ENCODE measurements at regions not wholly inside any gene's neighbourhood (a gene's known extent, or its start where the extent isn't known, plus 50 kb on each side); places are given as distances from the start of the nearest gene placed in this dataset.

DNA sequence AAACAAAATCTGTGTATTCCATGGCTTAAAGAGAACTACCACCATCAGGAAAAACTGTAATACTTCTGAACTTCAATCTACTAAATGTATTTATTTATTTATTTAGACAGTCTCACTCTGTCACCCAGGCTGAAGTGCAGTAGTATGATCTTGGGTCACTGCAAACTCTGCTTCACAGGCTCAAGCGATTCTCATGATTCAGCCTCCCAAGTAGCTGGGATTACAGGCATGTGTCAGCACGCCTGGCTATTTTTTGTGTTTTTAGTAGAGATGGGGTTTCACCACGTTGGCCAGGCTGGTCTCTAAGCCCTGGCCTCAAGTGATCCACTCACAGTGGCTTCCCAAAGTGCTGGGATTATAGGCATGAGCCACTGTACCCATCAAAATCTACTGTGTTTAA, 202.3 kb upstream of the POU1F1 start:
- TF ChIP-seq, protein P1, sequence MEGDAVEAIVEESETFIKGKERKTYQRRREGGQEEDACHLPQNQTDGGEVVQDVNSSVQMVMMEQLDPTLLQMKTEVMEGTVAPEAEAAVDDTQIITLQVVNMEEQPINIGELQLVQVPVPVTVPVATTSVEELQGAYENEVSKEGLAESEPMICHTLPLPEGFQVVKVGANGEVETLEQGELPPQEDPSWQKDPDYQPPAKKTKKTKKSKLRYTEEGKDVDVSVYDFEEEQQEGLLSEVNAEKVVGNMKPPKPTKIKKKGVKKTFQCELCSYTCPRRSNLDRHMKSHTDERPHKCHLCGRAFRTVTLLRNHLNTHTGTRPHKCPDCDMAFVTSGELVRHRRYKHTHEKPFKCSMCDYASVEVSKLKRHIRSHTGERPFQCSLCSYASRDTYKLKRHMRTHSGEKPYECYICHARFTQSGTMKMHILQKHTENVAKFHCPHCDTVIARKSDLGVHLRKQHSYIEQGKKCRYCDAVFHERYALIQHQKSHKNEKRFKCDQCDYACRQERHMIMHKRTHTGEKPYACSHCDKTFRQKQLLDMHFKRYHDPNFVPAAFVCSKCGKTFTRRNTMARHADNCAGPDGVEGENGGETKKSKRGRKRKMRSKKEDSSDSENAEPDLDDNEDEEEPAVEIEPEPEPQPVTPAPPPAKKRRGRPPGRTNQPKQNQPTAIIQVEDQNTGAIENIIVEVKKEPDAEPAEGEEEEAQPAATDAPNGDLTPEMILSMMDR (optimal IDR thresholded peaks at IDR 0.05 in 1 of 3, IDR thresholded peaks at IDR 0.05 in 1 of 3, conservative IDR thresholded peaks at IDR 0.05 in 1 of 3; ENCODE audit: extremely low read depth in 1 of 3, insufficient read depth in 2 of 3, low read length in 3 of 3) = no peak
- TF ChIP-seq EZH2 (IDR thresholded peaks at IDR 0.05; ENCODE audit: low read length) = no peak

Data from keratinocyte (primary cell).